HEK293T (cell line): ENCODE measurements at regions not wholly inside any gene's neighbourhood (a gene's known extent, or its start where the extent isn't known, plus 50 kb on each side); places are given as distances from the start of the nearest gene placed in this dataset.

Source experiments
- ARNT ChIP-seq: fragments of 450-650 bp; IDR thresholded peaks from 2 replicates; pipeline ENCODE4 v1.6.1; 2017; ENCODE audit warnings: mild to moderate bottlenecking
- FOXM1 ChIP-seq: fragments of 450-650 bp; IDR thresholded peaks from 2 replicates; pipeline ENCODE4 v1.6.1; 2017; ENCODE audit warnings: mild to moderate bottlenecking, borderline replicate concordance
- HDGF ChIP-seq: fragments of 450-650 bp; IDR thresholded peaks from 2 replicates; pipeline ENCODE4 v1.6.1; 2017; ENCODE audit warnings: antibody characterized with exemption, borderline replicate concordance
- NFRKB ChIP-seq: fragments of 450-650 bp; IDR thresholded peaks from 2 replicates; pipeline ENCODE4 v1.6.1; 2016; ENCODE audit warnings: mild to moderate bottlenecking, moderate library complexity
- PKNOX1 ChIP-seq: fragments of 450-650 bp; IDR thresholded peaks from 2 replicates; pipeline ENCODE4 v1.6.1; 2016
- SP1 ChIP-seq: fragments of 450-650 bp; IDR thresholded peaks from 2 replicates; pipeline ENCODE4 v1.6.1; 2017
- SUZ12 ChIP-seq: fragments of 450-650 bp; IDR thresholded peaks from 2 replicates; pipeline ENCODE4 v1.6.1; 2016; ENCODE audit warnings: mild to moderate bottlenecking
- TARDBP ChIP-seq: fragments of 450-650 bp; IDR thresholded peaks from 2 replicates; pipeline ENCODE4 v1.6.1; 2016
- ZNF384 ChIP-seq: fragments of 450-650 bp; IDR thresholded peaks from 2 replicates; pipeline ENCODE4 v1.6.1; 2016

DNA sequence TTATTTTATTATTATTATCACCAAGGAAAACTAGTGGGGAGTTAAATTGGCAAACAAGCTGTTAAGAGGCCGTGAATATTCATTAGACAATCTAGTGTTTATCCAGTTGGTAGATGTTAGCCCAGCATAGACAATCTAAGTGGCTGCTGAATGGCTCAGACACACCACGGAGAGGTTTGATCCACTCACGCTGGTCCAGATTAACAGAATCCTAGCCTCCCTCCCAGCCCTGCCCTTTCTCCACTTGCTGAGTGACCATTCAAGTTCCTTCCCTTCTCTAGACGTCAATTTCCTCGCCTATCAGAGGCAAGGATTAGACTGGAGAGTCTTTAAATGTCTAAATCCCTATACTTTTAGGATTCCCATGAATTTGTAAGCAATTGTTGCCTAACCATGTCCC, 80.1 kb downstream of the RRAGC start:
- TF ChIP-seq ZNF384 (no peak), NFRKB (no peak), TARDBP (no peak), SP1 (no peak), FOXM1 (no peak), ARNT (no peak), SUZ12 (no peak), HDGF (no peak), PKNOX1 (no peak)
